SU-DHL-6 (cell line): ENCODE measurements at regions not wholly inside any gene's neighbourhood (a gene's known extent, or its start where the extent isn't known, plus 50 kb on each side); places are given as distances from the start of the nearest gene placed in this dataset.

Experiments used
- H2AFZ ChIP-seq: fragments of 200-600 bp; sonication (generic); 2 replicates; pipeline ENCODE4 v1.6.1; 2014; ENCODE audit warnings: low read depth, mild to moderate bottlenecking, moderate library complexity, mixed read lengths, antibody characterized with exemption, low read length; ENCODE audit not compliant: severe bottlenecking
- H3F3A ChIP-seq: fragments of 200-600 bp; shearing (Covaris generic); 2 replicates; pipeline ENCODE4 v1.6.0; 2016; ENCODE audit warnings: antibody characterized with exemption, mild to moderate bottlenecking; ENCODE audit not compliant: insufficient read depth
- H3K27ac ChIP-seq: fragments of 200-600 bp; sonication (generic); 2 replicates; pipeline ENCODE4 v1.5.1; 2016; ENCODE audit warnings: low read depth, mild to moderate bottlenecking, low read length, moderate library complexity, mixed read lengths
- H3K27me3 ChIP-seq: fragments of 200-600 bp; sonication (generic), shearing (Covaris generic); 2 replicates; pipeline ENCODE4 v1.6.0; 2014; ENCODE audit warnings: mild to moderate bottlenecking, low read length
- H3K36me3 ChIP-seq: fragments of 200-600 bp; sonication (generic); 2 replicates; pipeline ENCODE4 v1.6.1; 2014; ENCODE audit warnings: mild to moderate bottlenecking, low read length, mixed read lengths
- H3K4me2 ChIP-seq: fragments of 300-600, 200-600 bp; shearing (Covaris generic), sonication (generic); 2 replicates; pipeline ENCODE4 v1.6.0; 2014; ENCODE audit warnings: low read length, low read depth, mild to moderate bottlenecking; ENCODE audit not compliant: poor library complexity, severe bottlenecking
- H3K4me3 ChIP-seq: fragments of 200-600 bp; sonication (generic); 2 replicates; pipeline ENCODE4 v1.5.1; 2014; ENCODE audit warnings: antibody characterized with exemption, low read length, mild to moderate bottlenecking, mixed read lengths; ENCODE audit not compliant: insufficient read depth, poor library complexity, severe bottlenecking
- H3K79me2 ChIP-seq: fragments of 200-600 bp; sonication (generic); 2 replicates; pipeline ENCODE4 v1.6.1; 2014; ENCODE audit warnings: mild to moderate bottlenecking, low read length, moderate library complexity; ENCODE audit not compliant: insufficient read depth
- H3K9ac ChIP-seq: fragments of 200-600 bp; sonication (generic); 2 replicates; pipeline ENCODE4 v1.7.0; 2014; ENCODE audit warnings: mild to moderate bottlenecking, low read length
- H3K9me2 ChIP-seq: fragments of 200-600 bp; sonication (generic); replicated peaks from 2 replicates; pipeline ENCODE4 v1.6.1; 2014; ENCODE audit warnings: low read length; ENCODE audit not compliant: insufficient read depth
- H3K9me3 ChIP-seq: fragments of 200-600 bp; sonication (generic); 2 replicates; pipeline ENCODE4 v1.6.1; 2014; ENCODE audit warnings: low read length, mixed read lengths; ENCODE audit not compliant: insufficient read depth
- H4K20me1 ChIP-seq: fragments of 200-600 bp; sonication (generic); 2 replicates; pipeline ENCODE4 v1.6.1; 2014; ENCODE audit warnings: low read depth, mild to moderate bottlenecking, antibody characterized with exemption, low read length, moderate library complexity, mixed read lengths
- CTCF ChIP-seq: fragments of 200-600 bp; sonication (generic); IDR thresholded peaks from one replicate; pipeline ENCODE4 v1.5.1; 2017; ENCODE audit warnings: antibody characterized with exemption, mild to moderate bottlenecking, low read length, moderate library complexity; ENCODE audit not compliant: insufficient read depth, poor library complexity, severe bottlenecking
- EZH2phosphoT487 ChIP-seq: fragments of 200-600 bp; sonication (generic), shearing (Covaris generic); conservative IDR thresholded peaks from 2 replicates; pipeline ENCODE4 v1.6.1; 2018; ENCODE audit warnings: mild to moderate bottlenecking, antibody characterized with exemption, low read length, moderate library complexity, mixed read lengths

GRCh38 chr4:14218641-14219040, 591.1 kb upstream of the BOD1L1 start:
- H3K9ac ChIP-seq: no peak overlapping the region
- H3K79me2 ChIP-seq: no peaks in the 10 kb centered on the region
- no peaks in the 10 kb centered on the region for H3F3A ChIP-seq
- H2AFZ ChIP-seq: no peak overlapping the region
- H3K27ac ChIP-seq: no peak overlapping the region
- no peaks in the 10 kb centered on the region for H3K36me3 ChIP-seq
- H3K27me3 ChIP-seq: no peaks in the 10 kb centered on the region
- no peaks in the 10 kb centered on the region for H4K20me1 ChIP-seq
- H3K9me2 ChIP-seq: no peaks in the 10 kb centered on the region
- no peaks in the 10 kb centered on the region for H3K9me3 ChIP-seq
- no peak overlapping the region for H3K4me2 ChIP-seq
- no peak overlapping the region for H3K4me3 ChIP-seq
- TF ChIP-seq CTCF (no peak), EZH2phosphoT487 (no peak)

GRCh38 chr4:14221176-14221575, 593.7 kb upstream of the BOD1L1 start:
- Histone ChIP-seq H3K4me2 (no peak overlapping the region), H4K20me1 (no peaks in the 10 kb centered on the region), H3K4me3 (no peak overlapping the region), H3K79me2 (no peaks in the 10 kb centered on the region), H3K9me2 (no peaks in the 10 kb centered on the region), H3K36me3 (no peaks in the 10 kb centered on the region), H3K27me3 (no peaks in the 10 kb centered on the region), H3K9me3 (no peaks in the 10 kb centered on the region), H3F3A (no peaks in the 10 kb centered on the region), H3K27ac (no peak overlapping the region), H2AFZ (no peak overlapping the region), H3K9ac (no peak overlapping the region)
- TF ChIP-seq CTCF (no peak), EZH2phosphoT487 (no peak)

- H3K4me3 ChIP-seq: no peak overlapping the region
- H3K9me3 ChIP-seq: no peaks in the 10 kb centered on the region
- no peak overlapping the region for H3K9ac ChIP-seq
- no peaks in the 10 kb centered on the region for H3K79me2 ChIP-seq
- H3F3A ChIP-seq: no peaks in the 10 kb centered on the region
- no peaks in the 10 kb centered on the region for H3K36me3 ChIP-seq
- TF ChIP-seq CTCF (no peak), EZH2phosphoT487 (no peak)
- H3K27me3 ChIP-seq: no peaks in the 10 kb centered on the region
- H3K27ac ChIP-seq: no peak overlapping the region
- H4K20me1 ChIP-seq: no peaks in the 10 kb centered on the region
- H3K9me2 ChIP-seq: no peaks in the 10 kb centered on the region
- H2AFZ ChIP-seq: no peak overlapping the region
- H3K4me2 ChIP-seq: no peak overlapping the region
These were observed 595.0 kb upstream of the BOD1L1 start for GRCh38 chr4:14222377-14223029.
